Astrocyte (in vitro differentiated cells and primary cell): ENCODE measurements at regions not wholly inside any gene's neighbourhood (a gene's known extent, or its start where the extent isn't known, plus 50 kb on each side); places are given as distances from the start of the nearest gene placed in this dataset.

Source experiments
- EZH2 ChIP-seq: IDR thresholded peaks from 2 replicates; pipeline ENCODE4 v1.6.1; 2012; ENCODE audit warnings: mild to moderate bottlenecking, low read length, inconsistent platforms; ENCODE audit not compliant: insufficient read depth
- TF ChIP-seq, protein P1 (sequence below): IDR thresholded peaks from 2 replicates; pipeline ENCODE4 v1.5.1; 2011; ENCODE audit warnings: low read depth, mild to moderate bottlenecking, inconsistent platforms, low read length, moderate library complexity; ENCODE audit not compliant: insufficient read depth

DNA sequence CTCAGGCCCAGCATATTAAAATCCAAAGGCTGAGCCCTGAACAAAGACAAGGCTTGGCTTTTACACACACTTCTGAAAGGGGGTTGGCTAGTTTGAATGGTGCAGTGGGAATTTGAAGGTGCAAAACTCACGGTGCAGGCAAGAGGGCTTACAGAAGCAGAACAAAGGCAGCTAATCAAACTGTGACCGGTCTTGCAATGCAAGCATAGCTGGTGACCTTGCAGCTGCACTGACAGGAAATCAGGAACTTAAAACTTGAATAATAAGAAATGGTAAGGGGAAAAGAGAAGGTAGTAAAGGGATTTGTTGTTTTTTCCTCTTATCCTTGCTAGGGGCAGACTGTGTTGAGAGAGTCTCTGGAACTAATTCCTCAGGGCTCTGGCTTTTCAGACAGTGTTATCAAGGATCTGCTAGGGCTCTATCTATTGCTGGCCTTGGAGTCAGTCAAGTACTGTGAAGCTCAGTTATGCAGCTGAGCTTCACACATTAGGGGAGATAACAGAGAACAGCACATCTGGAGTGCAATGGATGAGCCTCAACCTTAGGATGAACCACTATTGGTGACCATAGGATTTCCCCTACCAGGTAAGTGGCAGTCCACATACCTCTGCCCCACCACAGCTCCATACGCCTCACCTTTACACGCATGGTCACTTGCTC, 97.6 kb downstream of the PPIAL4G start:
- TF ChIP-seq, protein P1, sequence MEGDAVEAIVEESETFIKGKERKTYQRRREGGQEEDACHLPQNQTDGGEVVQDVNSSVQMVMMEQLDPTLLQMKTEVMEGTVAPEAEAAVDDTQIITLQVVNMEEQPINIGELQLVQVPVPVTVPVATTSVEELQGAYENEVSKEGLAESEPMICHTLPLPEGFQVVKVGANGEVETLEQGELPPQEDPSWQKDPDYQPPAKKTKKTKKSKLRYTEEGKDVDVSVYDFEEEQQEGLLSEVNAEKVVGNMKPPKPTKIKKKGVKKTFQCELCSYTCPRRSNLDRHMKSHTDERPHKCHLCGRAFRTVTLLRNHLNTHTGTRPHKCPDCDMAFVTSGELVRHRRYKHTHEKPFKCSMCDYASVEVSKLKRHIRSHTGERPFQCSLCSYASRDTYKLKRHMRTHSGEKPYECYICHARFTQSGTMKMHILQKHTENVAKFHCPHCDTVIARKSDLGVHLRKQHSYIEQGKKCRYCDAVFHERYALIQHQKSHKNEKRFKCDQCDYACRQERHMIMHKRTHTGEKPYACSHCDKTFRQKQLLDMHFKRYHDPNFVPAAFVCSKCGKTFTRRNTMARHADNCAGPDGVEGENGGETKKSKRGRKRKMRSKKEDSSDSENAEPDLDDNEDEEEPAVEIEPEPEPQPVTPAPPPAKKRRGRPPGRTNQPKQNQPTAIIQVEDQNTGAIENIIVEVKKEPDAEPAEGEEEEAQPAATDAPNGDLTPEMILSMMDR, result no peak
- no peak for TF ChIP-seq EZH2
